NCI-H187 treated with DMSO at 0.1 percent for 48 hours (cell line): ENCODE measurements at regions not wholly inside any gene's neighbourhood (a gene's known extent, or its start where the extent isn't known, plus 50 kb on each side); places are given as distances from the start of the nearest gene placed in this dataset.
"Not testable (repeated sequence)": the region's sequence is repeated elsewhere in the genome, so short reads cannot be mapped to it uniquely, and the experiment has no call there.

ENCODE experiments used
- DNase-seq: peaks from one replicate; lab custom pipeline; 2025; lab: John Stamatoyannopoulos, UW

- no peak for DNase-seq
Measured at GRCh38 chr2:114066186-114066747, 176.4 kb downstream of the ACTR3 start.

- no peak for DNase-seq
Measured at GRCh38 chr2:114068438-114068837, 178.5 kb downstream of the ACTR3 start.

- DNase-seq = no peak
Measured at GRCh38 chr2:114076961-114077360, 187.1 kb downstream of the ACTR3 start.

GRCh38 chr2:114079366-114080004 is 189.6 kb downstream of the ACTR3 start:
- DNase-seq = no peak

GRCh38 chr2:114082731-114083433 is 193.0 kb downstream of the ACTR3 start:
- no peak for DNase-seq

GRCh38 chr2:114083717-114084387 is 194.0 kb downstream of the ACTR3 start:
- DNase-seq = no peak

- no peak for DNase-seq
Measured at GRCh38 chr2:114085238-114085637, 195.3 kb downstream of the ACTR3 start.

- DNase-seq = no peak
Measured at GRCh38 chr2:114085992-114086391, 196.1 kb downstream of the ACTR3 start.

- DNase-seq = no peak
Measured at GRCh38 chr2:114089636-114090319, 199.9 kb downstream of the ACTR3 start.

GRCh38 chr2:114091010-114091409 is 201.1 kb downstream of the ACTR3 start:
- DNase-seq = no peak

GRCh38 chr2:114108249-114108648 is 218.4 kb downstream of the ACTR3 start:
- DNase-seq = no peak

GRCh38 chr2:114108824-114109416 is 219.0 kb downstream of the ACTR3 start:
- no peak for DNase-seq

- DNase-seq = no peak
Measured at GRCh38 chr2:114111329-114111728, 221.4 kb downstream of the ACTR3 start.

- DNase-seq = no peak
Measured at GRCh38 chr2:114113518-114113917, 223.6 kb downstream of the ACTR3 start.

- no peak for DNase-seq
Measured at GRCh38 chr2:114118088-114118487, 228.2 kb downstream of the ACTR3 start.

- no peak for DNase-seq
Measured at GRCh38 chr2:114119862-114120261, 230.0 kb downstream of the ACTR3 start.

GRCh38 chr2:114122930-114123329 is 233.0 kb downstream of the ACTR3 start:
- no peak for DNase-seq

GRCh38 chr2:114123925-114124324 is 234.0 kb downstream of the ACTR3 start:
- DNase-seq = no peak

GRCh38 chr2:114127372-114127771 is 237.5 kb downstream of the ACTR3 start:
- no peak for DNase-seq

- no peak for DNase-seq
Measured at GRCh38 chr2:114128263-114128662, 238.4 kb downstream of the ACTR3 start.

GRCh38 chr2:114128725-114129124 is 238.8 kb downstream of the ACTR3 start:
- DNase-seq = no peak

- not testable (repeated sequence) for DNase-seq
Measured at GRCh38 chr2:114132050-114132449, 242.2 kb downstream of the ACTR3 start.
